Fibroblast of mammary gland (primary cell): ENCODE measurements at regions not wholly inside any gene's neighbourhood (a gene's known extent, or its start where the extent isn't known, plus 50 kb on each side); places are given as distances from the start of the nearest gene placed in this dataset.

Source experiments
- DNase-seq: peaks from one replicate; pipeline ENCODE4 v3.0.0-alpha.2; 2010; ENCODE audit warnings: low read depth
- H3K4me3 ChIP-seq: 2 replicates; pipeline ENCODE4 v1.5.1; 2011; ENCODE audit warnings: low read depth, mild to moderate bottlenecking, low read length, moderate library complexity; ENCODE audit not compliant: control insufficient read depth
- TF ChIP-seq, protein P1 (sequence below): conservative IDR thresholded peaks from 2 replicates; pipeline ENCODE4 v1.5.1; 2011; ENCODE audit warnings: low read depth, low read length, inconsistent platforms; ENCODE audit not compliant: control insufficient read depth, insufficient read depth

DNA sequence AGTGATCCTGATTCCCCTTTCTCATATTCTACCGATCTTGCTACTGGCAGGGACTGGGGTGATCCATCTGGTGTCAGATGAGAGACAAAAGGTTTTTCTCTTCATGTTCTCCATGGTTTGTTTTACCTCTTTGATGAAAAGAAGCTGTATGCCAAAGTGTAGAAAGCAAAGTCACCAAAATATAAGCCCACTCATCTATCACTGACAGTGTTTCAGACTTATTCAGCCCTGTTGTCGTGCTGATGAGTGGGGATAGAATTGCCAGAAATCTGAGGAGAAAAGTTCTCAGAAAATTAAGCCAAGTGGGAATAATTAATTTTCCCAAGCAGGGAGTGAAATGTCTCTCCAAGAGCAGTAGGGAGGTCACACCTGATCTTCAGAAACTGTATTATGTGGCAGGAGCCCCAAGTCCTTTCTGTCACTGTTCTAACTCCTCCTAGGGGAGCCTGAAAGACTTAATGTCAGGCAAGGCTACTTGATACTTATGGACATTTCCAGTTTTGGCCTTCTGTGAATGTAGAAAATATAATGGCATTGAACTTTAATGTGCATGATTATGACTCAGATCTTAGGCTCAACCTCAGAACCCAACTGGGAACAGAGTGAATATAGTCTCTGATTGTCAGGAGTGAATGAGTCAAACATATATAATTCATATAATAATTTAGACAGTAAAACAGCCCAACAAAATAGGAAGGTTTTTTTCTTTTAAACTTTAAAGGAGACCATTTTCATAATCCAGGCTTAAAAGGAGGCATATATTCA, 298.1 kb downstream of the ANKRD50 start:
- H3K4me3 ChIP-seq, result no peak overlapping the region
- peak; percentile 77 for DNase-seq
- TF ChIP-seq, protein P1, sequence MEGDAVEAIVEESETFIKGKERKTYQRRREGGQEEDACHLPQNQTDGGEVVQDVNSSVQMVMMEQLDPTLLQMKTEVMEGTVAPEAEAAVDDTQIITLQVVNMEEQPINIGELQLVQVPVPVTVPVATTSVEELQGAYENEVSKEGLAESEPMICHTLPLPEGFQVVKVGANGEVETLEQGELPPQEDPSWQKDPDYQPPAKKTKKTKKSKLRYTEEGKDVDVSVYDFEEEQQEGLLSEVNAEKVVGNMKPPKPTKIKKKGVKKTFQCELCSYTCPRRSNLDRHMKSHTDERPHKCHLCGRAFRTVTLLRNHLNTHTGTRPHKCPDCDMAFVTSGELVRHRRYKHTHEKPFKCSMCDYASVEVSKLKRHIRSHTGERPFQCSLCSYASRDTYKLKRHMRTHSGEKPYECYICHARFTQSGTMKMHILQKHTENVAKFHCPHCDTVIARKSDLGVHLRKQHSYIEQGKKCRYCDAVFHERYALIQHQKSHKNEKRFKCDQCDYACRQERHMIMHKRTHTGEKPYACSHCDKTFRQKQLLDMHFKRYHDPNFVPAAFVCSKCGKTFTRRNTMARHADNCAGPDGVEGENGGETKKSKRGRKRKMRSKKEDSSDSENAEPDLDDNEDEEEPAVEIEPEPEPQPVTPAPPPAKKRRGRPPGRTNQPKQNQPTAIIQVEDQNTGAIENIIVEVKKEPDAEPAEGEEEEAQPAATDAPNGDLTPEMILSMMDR, result no peak

DNA sequence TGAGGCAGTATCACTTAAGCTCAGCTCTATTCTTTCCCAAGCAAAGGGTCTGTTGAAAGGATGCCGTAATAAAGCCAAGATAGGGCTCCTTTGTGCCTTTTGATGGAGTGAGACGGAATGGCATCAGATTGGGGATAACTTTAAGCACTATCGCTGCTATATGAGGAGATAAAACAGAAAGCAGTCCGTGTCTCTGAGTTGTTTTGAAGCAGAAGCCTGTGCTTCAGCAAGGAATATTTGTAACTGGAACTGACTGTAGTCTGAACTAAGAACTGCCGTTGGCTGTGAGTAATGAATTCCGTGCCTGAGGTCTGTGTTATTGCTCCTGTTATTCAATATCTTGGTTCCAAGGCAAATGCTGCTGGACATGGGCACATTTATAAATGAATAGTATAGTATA, 297.4 kb downstream of the ANKRD50 start:
- no peak overlapping the region for H3K4me3 ChIP-seq

DNA sequence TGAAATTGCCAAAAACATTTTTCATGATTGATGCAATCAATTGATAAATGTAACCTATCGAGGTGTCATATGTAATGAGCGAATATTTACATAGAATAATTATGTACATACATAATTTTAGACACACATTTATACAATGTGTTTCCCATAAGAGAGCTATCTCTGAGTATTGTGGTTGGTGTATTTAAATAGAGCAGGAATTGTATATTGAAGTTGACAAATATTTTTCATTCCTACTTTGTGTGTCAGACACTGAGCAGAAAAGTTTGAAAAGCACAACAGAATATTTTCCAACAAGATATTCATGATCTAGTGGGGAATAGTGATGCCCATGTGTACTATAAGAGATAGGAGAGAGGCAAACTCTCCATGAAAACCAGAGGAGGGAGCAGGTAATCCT, 295.2 kb downstream of the ANKRD50 start:
- no peak for DNase-seq
- no peak overlapping the region for H3K4me3 ChIP-seq
- TF ChIP-seq, protein P1, result no peak

More for the DNA sequence above, 297.4 kb downstream of the ANKRD50 start:
- TF ChIP-seq, protein P1, result no peak
- DNase-seq, result peak; percentile 43

DNA sequence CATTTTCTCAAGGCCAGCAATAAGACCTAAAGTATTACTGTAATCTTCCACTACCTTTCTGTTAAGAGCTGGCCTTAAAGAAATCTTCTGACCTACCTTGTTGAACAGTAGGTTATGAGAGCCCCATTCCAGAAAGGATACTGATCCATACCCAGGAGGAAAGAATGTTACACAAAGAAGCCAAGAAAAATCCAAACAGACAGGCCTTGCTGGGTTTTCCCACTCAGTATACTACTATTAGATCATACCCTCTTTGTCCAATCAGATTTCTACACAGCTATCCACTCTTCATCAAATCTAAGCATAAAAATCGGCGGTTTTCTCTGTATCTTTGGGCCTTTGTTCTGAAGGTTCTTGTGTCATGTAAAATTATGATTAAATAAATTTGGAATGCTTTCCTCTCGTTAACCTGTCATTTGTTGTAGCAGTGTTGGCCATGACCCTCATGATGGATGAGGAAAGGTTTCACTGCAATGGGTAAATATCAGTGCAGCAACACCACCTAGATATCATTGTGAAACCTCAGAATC, 292.3 kb downstream of the ANKRD50 start:
- no peak overlapping the region for H3K4me3 ChIP-seq
- TF ChIP-seq, protein P1, result no peak
- no peak for DNase-seq

DNA sequence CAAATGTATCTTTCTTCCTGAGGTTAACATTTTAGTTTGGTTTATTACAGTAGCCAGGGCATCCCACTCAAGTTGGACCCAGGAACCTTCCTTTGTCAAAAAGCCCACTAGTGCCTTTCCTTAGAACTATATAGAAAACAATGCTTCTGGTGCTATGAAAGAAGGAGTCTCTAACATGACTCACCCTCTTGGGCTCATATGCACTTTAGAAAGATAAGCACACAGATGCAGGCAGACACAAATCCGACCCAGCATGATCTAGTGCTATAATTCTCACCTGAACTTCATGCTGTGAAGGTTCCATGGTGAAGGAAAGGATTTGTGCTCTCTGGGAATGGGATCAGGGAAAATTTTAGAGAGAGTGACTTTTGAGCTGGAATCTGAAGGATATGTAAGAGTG, 289.4 kb downstream of the ANKRD50 start:
- no peak overlapping the region for H3K4me3 ChIP-seq
- TF ChIP-seq, protein P1, result no peak
- peak; percentile 21 for DNase-seq

DNA sequence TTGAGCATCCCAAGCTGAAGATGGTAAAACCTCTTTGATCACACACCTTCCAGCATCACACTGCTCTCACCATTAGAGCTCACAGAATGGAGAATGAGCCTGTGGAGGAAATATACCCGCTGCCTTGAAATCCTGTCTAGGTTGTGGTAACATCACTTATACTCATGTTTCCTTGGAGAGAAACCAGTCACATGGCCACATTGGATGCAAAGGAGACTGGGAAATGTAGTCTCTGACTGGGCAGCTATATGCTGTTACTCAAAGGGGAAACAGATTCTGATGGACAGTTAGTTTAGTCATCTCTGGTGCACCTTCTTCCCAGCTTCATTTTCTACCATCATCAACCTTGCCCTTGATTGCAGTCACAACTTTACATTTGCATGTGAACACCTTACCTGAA, 286.3 kb downstream of the ANKRD50 start:
- TF ChIP-seq, protein P1, result no peak
- no peak overlapping the region for H3K4me3 ChIP-seq
- no peak for DNase-seq
